GM04504 (cell line): ENCODE measurements at regions not wholly inside any gene's neighbourhood (a gene's known extent, or its start where the extent isn't known, plus 50 kb on each side); places are given as distances from the start of the nearest gene placed in this dataset.
A peak's percentile ranks its signal among the peaks of the same experiment; 100 is the strongest.

ENCODE experiments used
- DNase-seq: peaks from one replicate; pipeline ENCODE4 v3.0.0-alpha.2; 2012; ENCODE audit warnings: low read depth

- no peak for DNase-seq
Measured at GRCh38 chr17:73785496-73785895, 141.3 kb upstream of the SDK2 start.

GRCh38 chr17:73785958-73786743, 141.9 kb upstream of the SDK2 start:
- DNase-seq: no peak

- DNase-seq: no peak
Measured at GRCh38 chr17:73787076-73788059, 143.1 kb upstream of the SDK2 start.

GRCh38 chr17:73788111-73788510, 143.9 kb upstream of the SDK2 start:
- no peak for DNase-seq

GRCh38 chr17:73791121-73791520, 146.9 kb upstream of the SDK2 start:
- DNase-seq: no peak

DNA sequence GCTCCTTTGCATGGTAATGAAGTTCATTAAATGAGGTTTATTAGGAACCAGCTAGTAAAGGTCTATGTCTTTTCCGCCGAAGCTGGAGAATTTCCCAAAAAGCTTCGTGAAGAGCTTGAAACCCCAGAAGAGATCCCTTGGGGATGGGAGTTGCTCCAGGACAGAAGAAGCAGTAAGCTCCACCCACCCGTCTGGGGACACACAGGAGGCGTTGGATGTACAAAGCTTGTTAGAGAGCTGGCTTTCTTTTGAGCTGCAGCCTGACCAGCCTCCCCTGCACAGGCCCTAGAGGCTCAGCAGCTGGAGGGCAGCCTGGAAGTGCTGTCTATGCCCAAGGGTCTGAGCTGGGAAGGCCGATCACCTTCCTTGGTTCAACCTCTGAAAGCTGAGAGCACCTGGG, 147.4 kb upstream of the SDK2 start:
- DNase-seq: no peak

DNA sequence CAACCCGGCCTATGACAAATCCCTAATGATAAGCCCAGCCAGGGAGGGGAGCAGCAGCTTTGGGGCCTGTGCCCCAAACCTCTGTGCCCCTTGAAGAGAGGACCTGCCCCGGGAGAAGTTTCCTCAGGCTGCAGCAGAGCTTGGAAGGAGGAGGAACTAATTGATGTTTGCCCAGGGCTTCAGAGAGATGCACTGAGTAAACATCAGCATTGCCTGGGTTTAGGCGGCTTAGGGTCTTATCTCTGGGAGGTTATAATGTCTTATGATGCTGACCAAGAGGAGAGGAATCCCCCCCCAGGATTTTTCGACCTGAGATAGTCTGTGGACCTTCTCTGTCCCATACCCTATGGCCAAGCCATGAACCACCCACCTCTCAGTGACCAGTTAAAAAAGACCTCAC, 148.7 kb upstream of the SDK2 start:
- DNase-seq: no peak

- no peak for DNase-seq
Measured at GRCh38 chr17:73794336-73794735, 150.1 kb upstream of the SDK2 start.

DNA sequence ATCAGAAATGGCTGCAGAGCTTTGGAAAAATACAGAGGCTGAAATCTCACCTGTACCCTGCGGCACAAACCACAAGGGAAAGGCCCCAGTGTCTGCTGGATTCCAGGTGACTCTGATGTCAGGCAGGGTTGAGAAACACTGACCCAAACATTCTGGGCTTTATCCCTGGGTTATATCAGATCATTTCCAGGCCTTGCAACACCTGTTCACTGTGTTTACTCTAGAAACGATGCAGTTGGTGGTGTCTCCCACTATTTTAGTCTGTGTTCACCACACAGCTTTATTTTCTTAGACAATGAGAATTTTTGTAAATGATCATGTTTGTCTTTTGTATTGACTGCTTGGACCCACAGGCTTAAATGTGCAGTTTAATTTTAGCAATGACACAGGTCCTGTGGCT, 151.5 kb upstream of the SDK2 start:
- no peak for DNase-seq

GRCh38 chr17:73797594-73798110, 153.4 kb upstream of the SDK2 start:
- no peak for DNase-seq

DNA sequence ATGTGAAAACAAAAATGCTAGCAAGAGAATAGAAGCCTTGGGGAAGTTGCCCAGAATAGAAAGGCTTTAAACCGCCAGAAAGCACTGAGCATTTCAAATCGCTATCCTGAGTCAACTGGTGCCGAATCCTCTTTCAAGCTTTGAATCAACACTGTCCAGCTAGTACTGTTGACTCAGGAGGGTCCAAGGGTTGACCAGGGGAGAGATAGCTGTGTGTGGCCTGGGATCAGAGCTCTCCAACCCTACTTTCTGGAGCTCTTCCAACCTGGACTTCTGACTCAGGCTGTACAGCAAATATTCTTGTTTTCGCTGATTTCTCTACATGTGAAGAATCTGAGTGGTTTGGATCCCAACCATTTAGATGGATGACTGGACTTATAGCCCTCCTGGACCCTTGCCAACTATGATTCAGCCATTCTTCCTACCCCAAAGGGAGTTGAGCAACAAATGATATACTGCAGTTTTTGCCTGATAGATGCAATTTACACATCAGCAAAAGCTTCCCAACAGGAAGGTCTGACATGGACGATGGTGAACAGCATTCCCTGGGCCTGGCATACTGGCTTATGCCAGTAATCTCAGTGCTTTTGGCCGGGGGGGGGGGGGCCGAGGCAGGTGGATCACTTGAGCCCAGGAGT, 154.0 kb upstream of the SDK2 start:
- peak; percentile 81 for DNase-seq

DNA sequence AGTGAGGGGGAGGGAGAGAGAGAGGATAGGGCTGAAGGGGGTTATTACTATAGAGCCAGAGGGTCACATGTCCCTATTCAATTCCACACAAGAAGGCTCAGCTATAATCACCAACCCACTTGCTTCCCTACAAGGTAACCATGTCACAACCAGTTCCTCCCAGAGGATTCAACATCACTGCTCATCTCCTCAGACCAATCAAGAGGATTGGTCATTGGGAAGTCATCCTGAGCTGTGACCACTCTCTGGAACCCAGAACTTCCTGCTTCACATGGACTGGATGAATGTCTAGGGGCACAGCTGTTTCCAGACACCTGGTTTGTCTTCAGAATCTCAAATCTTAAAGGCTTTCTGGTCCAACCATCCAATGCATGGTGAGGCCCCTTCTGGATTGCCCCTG, 154.9 kb upstream of the SDK2 start:
- DNase-seq: no peak

- DNase-seq: no peak
Measured at GRCh38 chr17:73799781-73800627, 155.8 kb upstream of the SDK2 start.

DNA sequence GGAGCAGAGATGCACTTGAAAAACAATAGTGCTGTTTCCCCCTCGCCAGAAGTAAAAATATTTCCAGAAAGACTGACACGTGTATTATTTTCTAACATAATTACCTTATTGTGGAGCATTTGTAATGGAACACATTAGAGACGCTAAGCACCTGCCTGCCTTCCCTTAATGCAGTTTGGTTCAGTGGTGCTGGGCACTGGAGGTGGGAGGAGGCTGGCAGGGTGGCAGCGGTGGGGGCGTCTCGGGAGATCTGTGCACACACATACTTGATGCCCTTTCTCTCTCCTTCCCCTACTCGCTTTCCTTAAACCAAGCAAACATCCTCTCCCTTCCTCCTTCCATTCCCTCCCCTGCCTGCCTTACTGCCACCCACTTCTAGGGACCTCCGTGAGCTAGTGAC, 156.6 kb upstream of the SDK2 start:
- DNase-seq: no peak

DNA sequence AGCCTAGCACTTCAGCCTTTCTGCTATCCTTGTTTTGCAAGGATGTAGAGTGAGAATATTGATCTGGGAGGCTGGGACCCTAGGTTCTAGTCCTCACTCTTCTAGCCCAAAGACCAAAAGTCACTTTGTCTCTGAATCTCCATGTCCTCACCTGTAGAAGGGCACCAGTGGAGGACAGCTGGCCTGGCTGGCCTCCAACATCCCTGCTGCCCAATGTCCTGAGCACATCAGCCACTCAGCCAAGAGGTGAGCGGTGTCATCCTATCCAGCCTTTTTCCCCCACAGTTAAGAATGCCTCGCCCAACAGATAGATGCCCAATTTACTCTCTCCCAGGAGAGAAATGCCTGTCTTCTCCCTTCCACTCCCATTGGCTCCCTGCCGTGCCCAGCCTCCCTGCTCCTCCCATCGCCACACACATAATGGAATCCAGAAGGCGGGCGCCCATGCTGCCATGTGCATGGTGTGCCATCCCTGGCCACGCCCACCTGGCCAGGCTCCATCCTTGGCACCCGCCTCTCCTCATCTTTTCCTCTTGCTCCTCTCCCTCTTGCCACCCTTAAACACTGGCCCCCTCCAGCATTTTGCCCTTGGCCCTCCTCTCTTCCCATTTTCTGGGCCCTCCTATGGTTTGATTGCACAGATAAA, 157.3 kb upstream of the SDK2 start:
- no peak for DNase-seq

GRCh38 chr17:73802314-73802713, 158.1 kb upstream of the SDK2 start:
- DNase-seq: no peak

GRCh38 chr17:73802871-73803270, 158.6 kb upstream of the SDK2 start:
- DNase-seq: no peak

GRCh38 chr17:73803964-73804435, 159.8 kb upstream of the SDK2 start:
- no peak for DNase-seq

DNA sequence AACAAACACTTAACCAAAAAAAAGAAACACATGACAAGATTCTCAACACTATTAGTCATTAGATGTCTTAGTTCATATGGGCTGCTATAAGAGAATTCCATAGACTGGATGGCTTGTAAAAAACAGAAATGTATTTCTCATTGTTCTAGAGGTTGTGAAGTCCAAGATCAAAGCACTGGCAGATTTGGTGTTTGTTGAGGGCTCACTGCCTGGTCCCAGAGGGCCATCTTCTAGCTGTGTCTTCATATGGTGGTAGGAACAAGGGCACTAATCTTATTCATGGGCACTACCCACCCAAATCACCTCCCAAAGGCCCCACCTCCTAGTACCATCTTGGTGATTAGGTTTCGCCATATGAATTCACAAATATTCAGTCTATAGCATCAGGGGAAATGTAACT, 162.5 kb upstream of the SDK2 start:
- no peak for DNase-seq

DNA sequence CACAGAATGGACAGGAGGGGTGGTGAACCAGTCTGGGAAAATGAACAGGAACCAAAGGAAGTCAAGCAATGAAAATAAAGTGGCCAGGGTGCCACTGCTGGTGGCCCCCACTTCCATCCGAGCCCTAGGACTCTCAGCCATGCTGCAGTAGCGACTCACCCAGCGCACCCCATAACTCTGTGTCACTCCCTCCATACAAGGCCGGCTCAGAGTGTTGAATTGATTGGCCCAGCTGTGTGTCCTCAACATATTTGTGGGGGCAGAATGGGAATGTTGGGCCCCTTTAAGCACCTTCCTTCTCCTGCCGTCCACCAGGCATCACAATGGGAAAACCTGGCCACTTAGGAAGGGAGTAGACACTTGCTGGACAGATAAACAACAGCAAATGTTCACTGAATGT, 169.0 kb upstream of the SDK2 start:
- no peak for DNase-seq

DNA sequence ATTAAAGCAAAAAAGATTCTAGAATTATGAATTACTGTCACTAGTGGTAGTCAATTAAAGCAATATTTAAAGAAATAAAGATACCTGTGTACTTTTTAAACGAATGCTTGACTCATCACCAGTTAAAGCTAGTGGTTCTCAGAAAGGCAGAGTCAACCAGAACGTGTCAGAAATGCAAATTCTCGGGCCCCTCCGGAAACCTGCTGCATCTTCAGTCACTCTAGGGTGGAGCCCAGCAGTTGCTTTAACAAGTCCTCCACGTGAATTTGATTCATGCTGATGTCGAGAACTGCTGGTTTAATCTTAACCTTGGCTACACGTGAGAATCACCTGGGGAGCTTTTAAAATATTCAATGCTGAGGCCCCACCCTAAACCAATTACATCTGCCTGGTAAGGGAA, 169.8 kb upstream of the SDK2 start:
- no peak for DNase-seq
